GM12874 (cell line): ENCODE measurements at regions not wholly inside any gene's neighbourhood (a gene's known extent, or its start where the extent isn't known, plus 50 kb on each side); places are given as distances from the start of the nearest gene placed in this dataset.

Experiments
- TF ChIP-seq, protein P1 (sequence below): IDR thresholded peaks from 2 replicates; pipeline ENCODE4 v1.5.1; 2011; ENCODE audit warnings: low read depth, mild to moderate bottlenecking, control low read depth, low read length, moderate library complexity; ENCODE audit not compliant: insufficient read depth

DNA sequence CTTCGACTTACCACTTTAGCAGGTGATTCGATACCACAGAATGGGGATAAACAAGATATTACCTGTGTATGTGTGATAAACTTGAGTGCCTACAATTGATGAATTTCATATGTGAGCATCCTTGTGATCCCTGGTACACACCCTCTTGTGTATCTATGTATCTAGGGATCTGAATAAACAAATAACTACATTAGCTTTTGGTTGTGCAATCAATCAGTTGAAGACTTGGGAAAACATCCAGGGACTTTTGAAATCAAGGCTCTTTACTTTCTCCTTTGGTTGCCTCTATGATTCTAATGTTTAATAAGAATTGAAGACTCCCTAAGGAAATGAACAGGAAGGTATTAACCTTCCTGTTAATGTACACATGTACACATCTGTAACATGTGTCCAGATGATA lies 97.3 kb upstream of the DCC start:
- TF ChIP-seq, protein P1, sequence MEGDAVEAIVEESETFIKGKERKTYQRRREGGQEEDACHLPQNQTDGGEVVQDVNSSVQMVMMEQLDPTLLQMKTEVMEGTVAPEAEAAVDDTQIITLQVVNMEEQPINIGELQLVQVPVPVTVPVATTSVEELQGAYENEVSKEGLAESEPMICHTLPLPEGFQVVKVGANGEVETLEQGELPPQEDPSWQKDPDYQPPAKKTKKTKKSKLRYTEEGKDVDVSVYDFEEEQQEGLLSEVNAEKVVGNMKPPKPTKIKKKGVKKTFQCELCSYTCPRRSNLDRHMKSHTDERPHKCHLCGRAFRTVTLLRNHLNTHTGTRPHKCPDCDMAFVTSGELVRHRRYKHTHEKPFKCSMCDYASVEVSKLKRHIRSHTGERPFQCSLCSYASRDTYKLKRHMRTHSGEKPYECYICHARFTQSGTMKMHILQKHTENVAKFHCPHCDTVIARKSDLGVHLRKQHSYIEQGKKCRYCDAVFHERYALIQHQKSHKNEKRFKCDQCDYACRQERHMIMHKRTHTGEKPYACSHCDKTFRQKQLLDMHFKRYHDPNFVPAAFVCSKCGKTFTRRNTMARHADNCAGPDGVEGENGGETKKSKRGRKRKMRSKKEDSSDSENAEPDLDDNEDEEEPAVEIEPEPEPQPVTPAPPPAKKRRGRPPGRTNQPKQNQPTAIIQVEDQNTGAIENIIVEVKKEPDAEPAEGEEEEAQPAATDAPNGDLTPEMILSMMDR: no peak

DNA sequence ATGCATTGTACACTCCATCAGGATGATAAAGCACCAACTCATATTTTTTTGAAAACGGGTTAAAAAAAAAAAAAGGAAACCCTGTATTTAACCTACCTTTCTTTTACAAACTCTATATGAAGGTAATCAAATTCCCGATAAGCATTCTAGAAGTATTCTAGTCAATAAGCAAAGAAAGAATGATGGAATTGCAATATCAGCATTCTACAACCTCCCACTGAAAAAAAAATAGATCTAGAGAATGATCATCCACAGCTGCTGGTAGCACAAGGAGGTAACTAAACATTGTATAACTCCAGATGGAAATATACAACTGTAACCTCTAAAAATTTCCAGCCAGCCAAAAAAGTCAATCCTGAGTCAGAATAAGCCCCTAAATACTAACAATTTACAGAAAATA lies 95.3 kb upstream of the DCC start:
- TF ChIP-seq, protein P1: no peak

DNA sequence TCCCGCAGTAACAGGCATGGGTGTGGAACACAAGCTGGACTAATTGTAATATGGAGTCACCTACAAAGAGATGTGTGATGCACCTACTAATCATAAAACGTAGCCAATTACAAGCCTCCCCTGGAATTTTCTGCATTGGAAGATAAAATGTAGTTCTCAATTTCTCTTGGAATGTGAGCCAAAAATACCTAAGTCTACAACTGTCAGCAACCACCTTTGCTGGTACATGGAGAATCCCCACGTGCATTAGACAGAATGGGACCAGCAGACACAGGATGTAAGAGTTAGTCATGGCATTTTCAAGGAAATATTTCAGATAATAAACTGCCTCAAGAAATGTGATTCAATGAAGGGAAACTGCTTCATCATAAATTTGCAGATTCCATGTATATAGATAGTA lies 85.6 kb upstream of the DCC start:
- TF ChIP-seq, protein P1: no peak

DNA sequence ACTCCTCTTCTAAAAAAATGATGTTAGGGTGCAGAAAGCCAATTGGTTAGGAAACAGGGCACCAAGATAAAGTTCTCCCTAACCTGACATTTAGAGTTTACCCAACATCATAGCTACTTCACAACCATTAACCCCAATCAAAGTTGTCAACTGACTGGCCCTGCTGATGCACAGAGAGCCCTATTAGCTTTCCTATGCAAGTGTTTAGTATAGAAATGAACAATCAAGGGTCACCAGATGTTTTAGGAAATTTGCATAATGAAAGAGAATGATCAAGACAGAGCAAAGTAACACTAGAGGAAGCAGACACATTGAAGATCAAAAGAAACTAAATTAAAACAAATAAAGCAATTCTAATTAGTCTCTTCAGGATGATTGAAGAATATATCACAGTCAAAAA lies 64.2 kb upstream of the DCC start:
- TF ChIP-seq, protein P1: no peak

DNA sequence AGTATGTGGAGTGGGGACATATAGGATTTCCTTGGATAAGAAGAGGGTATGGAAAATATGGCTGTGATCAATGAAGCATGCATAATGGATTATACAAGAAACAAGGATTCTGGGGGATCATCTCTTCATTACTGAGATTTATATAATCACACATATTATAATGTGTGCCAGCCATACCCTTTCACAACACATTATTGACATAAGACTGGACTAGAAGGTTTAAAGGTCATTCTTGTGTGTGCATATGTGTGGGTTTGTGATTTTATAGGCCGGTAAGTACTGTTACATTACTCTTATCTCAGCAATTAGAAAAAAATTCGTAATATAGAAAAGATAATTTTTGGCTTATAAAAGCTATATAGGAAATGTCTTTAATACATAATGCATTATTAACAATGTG lies 62.2 kb upstream of the DCC start:
- TF ChIP-seq, protein P1: no peak

DNA sequence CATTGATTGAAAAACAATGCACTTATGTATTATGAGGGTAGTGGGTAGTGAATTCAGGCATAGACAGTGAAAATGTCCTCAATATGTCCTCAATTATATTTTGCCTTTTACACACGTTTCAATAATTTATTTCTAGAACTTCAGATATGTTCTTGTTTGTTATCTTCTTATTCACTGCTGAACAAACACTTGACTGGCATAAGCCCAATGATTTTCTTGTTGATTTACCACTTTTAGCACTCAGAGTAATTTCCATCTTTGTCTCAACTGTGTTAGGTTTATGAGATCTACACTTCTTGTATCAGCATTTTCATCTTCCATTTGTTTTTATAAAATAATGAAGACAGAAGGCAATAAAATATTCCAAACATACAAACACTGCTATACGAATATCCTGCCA lies 61.8 kb upstream of the DCC start:
- TF ChIP-seq, protein P1: no peak

DNA sequence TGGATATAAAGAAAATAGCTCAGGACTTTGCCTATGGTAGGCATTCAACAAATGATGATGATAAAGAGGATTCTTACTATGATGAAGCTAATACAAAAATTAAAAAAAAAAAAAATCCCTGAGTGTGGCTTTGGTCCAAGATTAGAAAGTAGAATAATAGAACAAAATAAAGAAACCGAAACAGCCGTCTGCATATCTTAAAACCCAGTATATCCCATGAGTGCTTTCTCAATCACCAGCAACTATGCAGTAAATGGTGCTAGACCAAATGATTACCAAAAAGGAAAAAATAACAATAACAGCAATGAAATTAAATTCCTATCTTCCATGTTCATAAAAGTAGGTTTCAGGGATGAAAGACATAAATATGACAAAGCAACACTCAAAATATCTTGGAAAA lies 59.3 kb upstream of the DCC start:
- TF ChIP-seq, protein P1: no peak

DNA sequence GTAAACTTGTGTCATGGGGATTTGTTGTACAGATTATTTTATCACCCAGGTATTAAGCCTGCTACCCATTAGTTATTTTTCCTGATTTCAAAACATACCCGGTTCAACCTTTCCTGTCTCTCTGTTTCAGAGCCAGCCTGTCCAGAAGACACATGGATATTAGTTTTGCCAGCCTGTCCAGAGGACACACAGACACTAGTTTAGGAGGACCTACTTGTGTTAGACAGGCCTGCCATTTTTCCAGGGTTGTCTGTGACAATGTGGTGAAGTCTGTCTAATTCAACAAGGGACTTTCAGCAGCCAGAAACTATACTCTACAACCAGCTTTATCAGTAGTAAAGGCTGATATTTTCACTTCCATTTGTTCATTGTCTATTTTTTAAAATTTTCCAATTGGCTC lies 56.1 kb upstream of the DCC start:
- TF ChIP-seq, protein P1: no peak
